HCT116 (cell line): ENCODE measurements at regions not wholly inside any gene's neighbourhood (a gene's known extent, or its start where the extent isn't known, plus 50 kb on each side); places are given as distances from the start of the nearest gene placed in this dataset.

Experiments
- ATF3 ChIP-seq: IDR thresholded peaks from 2 replicates; pipeline ENCODE4 v1.6.1; 2012
- CTCF ChIP-seq, 3 experiments: fragments of 200-600 bp in 1 of 3; sonication (generic) in 1 of 3; IDR thresholded peaks in 2 of 3; conservative IDR thresholded peaks in 1 of 3; 2 replicates each; pipeline ENCODE4 v1.5.1; 2012 to 2017; ENCODE audit warnings: low read depth in 2 of 3, low read length in 2 of 3, antibody characterized with exemption in 1 of 3, borderline replicate concordance in 1 of 3, control low read depth in 1 of 3, mild to moderate bottlenecking in 1 of 3, mixed read lengths in 1 of 3, mixed run types in 1 of 3, moderate library complexity in 1 of 3; ENCODE audit not compliant: insufficient read depth in 1 of 3
- EZH2phosphoT487 ChIP-seq: fragments of 200-600 bp; IDR thresholded peaks from 2 replicates; pipeline ENCODE4 v1.6.1; 2018; ENCODE audit warnings: antibody characterized with exemption, borderline replicate concordance
- JUND ChIP-seq: IDR thresholded peaks from 2 replicates; pipeline ENCODE4 v1.6.1; 2012
- POLR2A ChIP-seq: IDR thresholded peaks from 2 replicates; pipeline ENCODE4 v1.7.0; 2011; ENCODE audit warnings: borderline replicate concordance; ENCODE audit not compliant: insufficient read depth, insufficient read length; ENCODE audit errors: extremely low read depth
- REST ChIP-seq: IDR thresholded peaks from 2 replicates; pipeline ENCODE4 v1.6.1; 2012; ENCODE audit warnings: low read depth

GRCh38 chr18:34991152-34991551 lies 50.1 kb upstream of the MAPRE2 start:
- TF ChIP-seq REST = no peak
- no peak for TF ChIP-seq CTCF (IDR thresholded peaks at IDR 0.05 in 2 of 3, conservative IDR thresholded peaks at IDR 0.05 in 1 of 3; ENCODE audit: borderline replicate concordance in 1 of 3, insufficient read depth in 1 of 3, low read depth in 2 of 3, low read length in 2 of 3)
- no peak for TF ChIP-seq POLR2A
- no peak for TF ChIP-seq EZH2phosphoT487
- TF ChIP-seq JUND = no peak
- no peak for TF ChIP-seq ATF3
